IMR-90 (cell line): ENCODE measurements at regions not wholly inside any gene's neighbourhood (a gene's known extent, or its start where the extent isn't known, plus 50 kb on each side); places are given as distances from the start of the nearest gene placed in this dataset.

ENCODE experiments used
- ATAC-seq: fragments of 200-7000 bp; cut with Tn5 transposase; 2 replicates; pipeline ENCODE4 v1.9.1; 2020; ENCODE audit warnings: low read depth, mild to moderate bottlenecking, moderate library complexity
- BruUV-seq: library from RNA; stranded (reverse); fragments of 400-500 nt; replicated peaks from 2 replicates; lab custom pipeline; 2021; lab: Mats Ljungman, UMichigan
- CTCF ChIA-PET: fragments of 300-600 bp; formaldehyde crosslinking; extraction: SDS; loops from one replicate; lab custom pipeline; 2021; ENCODE audit warnings: antibody characterized with exemption; lab: Yijun Ruan, JAX
- POLR2A ChIA-PET: fragments of 300-600 bp; sonication (Branson Sonifier 250); formaldehyde crosslinking; loops from one replicate; lab custom pipeline; 2022; ENCODE audit warnings: antibody characterized with exemption; ENCODE audit not compliant: unreplicated experiment; lab: Charles Lee
- DNase-seq: peaks from one replicate; pipeline ENCODE4 v3.0.0; 2013
- H2AFZ ChIP-seq: replicated peaks from 2 replicates; pipeline ENCODE3; 2013; ENCODE audit warnings: low read length, mild to moderate bottlenecking; ENCODE audit not compliant: poor library complexity
- H2AK5ac ChIP-seq: 2 replicates; pipeline ENCODE4 v1.6.1; 2013; ENCODE audit warnings: low read depth, low read length, inconsistent platforms
- H2AK9ac ChIP-seq: replicated peaks from 2 replicates; pipeline ENCODE3; 2013; ENCODE audit warnings: mild to moderate bottlenecking, low read depth, low read length, moderate library complexity; ENCODE audit not compliant: poor library complexity
- H2BK120ac ChIP-seq: 2 replicates; pipeline ENCODE4 v1.6.1; 2013; ENCODE audit warnings: low read depth, low read length, inconsistent platforms
- H2BK15ac ChIP-seq: 3 replicates; pipeline ENCODE4 v1.6.1; 2013; ENCODE audit warnings: low read depth, low read length, inconsistent platforms
- H2BK20ac ChIP-seq: 2 replicates; pipeline ENCODE4 v1.6.1; 2013; ENCODE audit warnings: low read depth, mild to moderate bottlenecking, inconsistent platforms, low read length, moderate library complexity
- H2BK5ac ChIP-seq: 2 replicates; pipeline ENCODE4 v1.6.1; 2013; ENCODE audit warnings: mild to moderate bottlenecking, low read depth, low read length, inconsistent platforms; ENCODE audit not compliant: poor library complexity, severe bottlenecking
- H3K14ac ChIP-seq: replicated peaks from 2 replicates; pipeline ENCODE4 v1.6.1; 2013; ENCODE audit warnings: low read depth, low read length, inconsistent platforms
- H3K18ac ChIP-seq: 2 replicates; pipeline ENCODE4 v1.6.1; 2013; ENCODE audit warnings: low read depth, low read length, control low read depth
- H3K23ac ChIP-seq: 2 replicates; pipeline ENCODE4 v1.6.1; 2013; ENCODE audit warnings: low read depth, low read length, inconsistent platforms
- H3K27ac ChIP-seq: 2 replicates; pipeline ENCODE4 v1.5.1; 2013; ENCODE audit warnings: mild to moderate bottlenecking, control low read depth, low read length; ENCODE audit not compliant: insufficient read depth
- H3K27me3 ChIP-seq: 2 replicates; pipeline ENCODE4 v1.6.1; 2013; ENCODE audit warnings: low read length; ENCODE audit not compliant: control insufficient read depth, insufficient read depth
- H3K36me3 ChIP-seq: 2 replicates; pipeline ENCODE4 v1.6.1; 2013; ENCODE audit warnings: low read length, mixed read lengths; ENCODE audit not compliant: control insufficient read depth, insufficient read depth
- H3K4ac ChIP-seq: 2 replicates; pipeline ENCODE4 v1.6.1; 2013; ENCODE audit warnings: low read depth, low read length, inconsistent platforms
- H3K4me1 ChIP-seq: 2 replicates; pipeline ENCODE4 v1.6.1; 2013; ENCODE audit warnings: low read length, mixed read lengths; ENCODE audit not compliant: control insufficient read depth, insufficient read depth
- H3K4me2 ChIP-seq: 2 replicates; pipeline ENCODE4 v1.6.1; 2013; ENCODE audit warnings: low read depth, mild to moderate bottlenecking, control low read depth, low read length, moderate library complexity
- H3K4me3 ChIP-seq: 2 replicates; pipeline ENCODE4 v1.5.1; 2013; ENCODE audit warnings: low read depth, mild to moderate bottlenecking, control low read depth, low read length, moderate library complexity; ENCODE audit not compliant: insufficient read depth
- H3K56ac ChIP-seq: 2 replicates; pipeline ENCODE4 v1.6.1; 2013; ENCODE audit warnings: low read length, inconsistent platforms; ENCODE audit not compliant: insufficient read depth; ENCODE audit errors: extremely low read depth
- H3K79me1 ChIP-seq, 2 experiments: 2 replicates each; pipeline ENCODE4 v1.6.1; 2013; ENCODE audit warnings: low read length in 2 of 2, inconsistent platforms in 1 of 2, low read depth in 1 of 2
- H3K9ac ChIP-seq: 2 replicates; pipeline ENCODE4 v1.6.1; 2013; ENCODE audit warnings: low read depth, low read length, control low read depth
- H3K9me1 ChIP-seq: 2 replicates; pipeline ENCODE4 v1.6.1; 2013; ENCODE audit warnings: low read length, inconsistent platforms; ENCODE audit not compliant: insufficient read depth
- H3K9me3 ChIP-seq: 2 replicates; pipeline ENCODE4 v1.6.1; 2013; ENCODE audit warnings: low read length; ENCODE audit not compliant: control insufficient read depth, insufficient read depth
- H4K20me1 ChIP-seq: 2 replicates; pipeline ENCODE4 v1.6.1; 2013; ENCODE audit warnings: low read length, inconsistent platforms; ENCODE audit not compliant: insufficient read depth
- H4K5ac ChIP-seq: 2 replicates; pipeline ENCODE4 v1.6.1; 2013; ENCODE audit warnings: mild to moderate bottlenecking, low read depth, low read length, control low read depth
- H4K8ac ChIP-seq, 2 experiments: 2 replicates each; pipeline ENCODE4 v1.6.1; 2013; ENCODE audit warnings: low read depth in 2 of 2, low read length in 2 of 2, control low read depth in 1 of 2, inconsistent platforms in 1 of 2
- H4K91ac ChIP-seq: 2 replicates; pipeline ENCODE4 v1.6.1; 2013; ENCODE audit warnings: low read depth, low read length, inconsistent platforms; ENCODE audit not compliant: insufficient read depth
- CHD1 ChIP-seq: IDR thresholded peaks from 2 replicates; pipeline ENCODE4 v1.6.1; 2012; ENCODE audit warnings: low read depth, low read length, improper control_type of control experiment
- MAFK ChIP-seq: IDR thresholded peaks from 2 replicates; pipeline ENCODE4 v1.6.1; 2012; ENCODE audit warnings: low read depth, low read length, improper control_type of control experiment
- MAZ ChIP-seq: IDR thresholded peaks from 2 replicates; pipeline ENCODE4 v1.6.1; 2012; ENCODE audit warnings: low read depth, mild to moderate bottlenecking, low read length, improper control_type of control experiment, moderate library complexity, borderline replicate concordance
- NFE2L2 ChIP-seq: fragments of 150-350 bp; IDR thresholded peaks from 2 replicates; pipeline ENCODE4 v1.6.1; 2016; ENCODE audit warnings: low read depth, mild to moderate bottlenecking, low read length
- RAD21 ChIP-seq: IDR thresholded peaks from 2 replicates; pipeline ENCODE4 v1.6.1; 2012; ENCODE audit warnings: low read length, improper control_type of control experiment
- RFX5 ChIP-seq: IDR thresholded peaks from 2 replicates; pipeline ENCODE4 v1.8.0; 2012; ENCODE audit warnings: low read depth, mild to moderate bottlenecking, low read length, moderate library complexity
- dilution Hi-C: fragments of 300-500 bp; cut with HindIII; formaldehyde crosslinking; loops from one replicate; pipeline ENCODE4 v1.14.3; 2018; ENCODE audit warnings: low sequenced_read_pairs; ENCODE audit not compliant: unreplicated experiment
- in situ Hi-C: fragments of 300-500 bp; cut with MboI; formaldehyde crosslinking; loops from 3 replicates; pipeline ENCODE4 v1.14.3; 2019; ENCODE audit warnings: low sequenced_read_pairs, inconsistent platforms, mixed read lengths
- intact Hi-C: fragments of 100-400 bp; cut with micrococcal nuclease; formaldehyde crosslinking; loops from 2 replicates; pipeline ENCODE4 v1.10.0; 2022
- TF ChIP-seq, protein P1 (sequence below): fragments of 150-350 bp; IDR thresholded peaks from 2 replicates; pipeline ENCODE4 v1.6.1; 2017; ENCODE audit warnings: mild to moderate bottlenecking, antibody characterized with exemption, low read length, low read depth
- TF ChIP-seq, protein P2 (sequence below): conservative IDR thresholded peaks from 2 replicates; pipeline ENCODE4 v1.5.1; 2012; ENCODE audit warnings: mild to moderate bottlenecking, low read depth, low read length, improper control_type of control experiment
- TF ChIP-seq, protein P3 (sequence below): fragments of 150-350 bp; IDR thresholded peaks from 2 replicates; pipeline ENCODE4 v1.6.1; 2016; ENCODE audit warnings: low read depth, mild to moderate bottlenecking, low read length, moderate library complexity, borderline replicate concordance

DNA sequence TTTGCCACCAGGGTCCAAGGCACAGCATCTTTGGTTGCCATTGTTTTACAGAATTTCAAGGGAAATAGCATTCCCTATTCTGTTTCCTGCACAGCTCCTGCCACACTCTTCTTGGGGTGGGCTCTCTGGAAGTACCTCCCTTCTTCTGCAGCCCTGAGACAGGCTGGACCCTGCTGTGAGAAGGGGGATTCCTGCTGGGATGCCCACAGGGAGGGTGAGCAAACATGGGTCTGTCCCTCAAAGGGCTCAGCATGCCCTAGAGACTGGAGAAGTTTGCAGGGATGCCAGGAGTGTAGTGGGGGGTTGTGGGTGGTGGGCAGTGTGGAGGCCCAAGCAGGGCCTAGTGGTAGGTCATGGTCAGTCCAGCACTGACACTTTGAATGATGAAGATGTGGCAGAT, 222.2 kb upstream of the GPR26 start:
- no peak overlapping the region for H2BK5ac ChIP-seq
- intact Hi-C loops (no loop called here), dilution Hi-C loops (no loop called here), in situ Hi-C loops (no loop called here)
- BruUV-seq: no TSS peak
- no peak overlapping the region for H3K4me3 ChIP-seq
- peaks cover 47% of the 10 kb centered on the region for H3K9me3 ChIP-seq
- no peaks in the 10 kb centered on the region for H3K27me3 ChIP-seq
- H2AK5ac ChIP-seq: no peak overlapping the region
- no peak overlapping the region for H4K5ac ChIP-seq
- no peaks in the 10 kb centered on the region for H3K4me1 ChIP-seq
- H3K4me2 ChIP-seq: no peak overlapping the region
- no peak for DNase-seq
- H2AFZ ChIP-seq: no peak overlapping the region
- no peaks in the 10 kb centered on the region for H3K79me1 ChIP-seq
- CTCF ChIA-PET: no interaction called here
- H3K27ac ChIP-seq: no peak overlapping the region
- H3K56ac ChIP-seq: no peak overlapping the region
- no peaks in the 10 kb centered on the region for H4K20me1 ChIP-seq
- POLR2A ChIA-PET: no interaction called here
- H3K14ac ChIP-seq: no peak overlapping the region
- H2AK9ac ChIP-seq: no peak overlapping the region
- no peak overlapping the region for H3K23ac ChIP-seq
- H2BK120ac ChIP-seq: no peak overlapping the region
- no peaks in the 10 kb centered on the region for H3K9me1 ChIP-seq
- H3K9ac ChIP-seq: no peak overlapping the region
- no peak overlapping the region for H4K8ac ChIP-seq
- no peak overlapping the region for H3K4ac ChIP-seq
- no peak for TF ChIP-seq CHD1
- TF ChIP-seq, protein P1, sequence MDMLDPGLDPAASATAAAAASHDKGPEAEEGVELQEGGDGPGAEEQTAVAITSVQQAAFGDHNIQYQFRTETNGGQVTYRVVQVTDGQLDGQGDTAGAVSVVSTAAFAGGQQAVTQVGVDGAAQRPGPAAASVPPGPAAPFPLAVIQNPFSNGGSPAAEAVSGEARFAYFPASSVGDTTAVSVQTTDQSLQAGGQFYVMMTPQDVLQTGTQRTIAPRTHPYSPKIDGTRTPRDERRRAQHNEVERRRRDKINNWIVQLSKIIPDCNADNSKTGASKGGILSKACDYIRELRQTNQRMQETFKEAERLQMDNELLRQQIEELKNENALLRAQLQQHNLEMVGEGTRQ: no peak
- TF ChIP-seq RAD21: no peak
- no peak for TF ChIP-seq NFE2L2
- TF ChIP-seq MAZ: no peak
- TF ChIP-seq MAFK: no peak
- TF ChIP-seq RFX5: no peak
- TF ChIP-seq, protein P2, sequence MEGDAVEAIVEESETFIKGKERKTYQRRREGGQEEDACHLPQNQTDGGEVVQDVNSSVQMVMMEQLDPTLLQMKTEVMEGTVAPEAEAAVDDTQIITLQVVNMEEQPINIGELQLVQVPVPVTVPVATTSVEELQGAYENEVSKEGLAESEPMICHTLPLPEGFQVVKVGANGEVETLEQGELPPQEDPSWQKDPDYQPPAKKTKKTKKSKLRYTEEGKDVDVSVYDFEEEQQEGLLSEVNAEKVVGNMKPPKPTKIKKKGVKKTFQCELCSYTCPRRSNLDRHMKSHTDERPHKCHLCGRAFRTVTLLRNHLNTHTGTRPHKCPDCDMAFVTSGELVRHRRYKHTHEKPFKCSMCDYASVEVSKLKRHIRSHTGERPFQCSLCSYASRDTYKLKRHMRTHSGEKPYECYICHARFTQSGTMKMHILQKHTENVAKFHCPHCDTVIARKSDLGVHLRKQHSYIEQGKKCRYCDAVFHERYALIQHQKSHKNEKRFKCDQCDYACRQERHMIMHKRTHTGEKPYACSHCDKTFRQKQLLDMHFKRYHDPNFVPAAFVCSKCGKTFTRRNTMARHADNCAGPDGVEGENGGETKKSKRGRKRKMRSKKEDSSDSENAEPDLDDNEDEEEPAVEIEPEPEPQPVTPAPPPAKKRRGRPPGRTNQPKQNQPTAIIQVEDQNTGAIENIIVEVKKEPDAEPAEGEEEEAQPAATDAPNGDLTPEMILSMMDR: no peak
- TF ChIP-seq, protein P3, sequence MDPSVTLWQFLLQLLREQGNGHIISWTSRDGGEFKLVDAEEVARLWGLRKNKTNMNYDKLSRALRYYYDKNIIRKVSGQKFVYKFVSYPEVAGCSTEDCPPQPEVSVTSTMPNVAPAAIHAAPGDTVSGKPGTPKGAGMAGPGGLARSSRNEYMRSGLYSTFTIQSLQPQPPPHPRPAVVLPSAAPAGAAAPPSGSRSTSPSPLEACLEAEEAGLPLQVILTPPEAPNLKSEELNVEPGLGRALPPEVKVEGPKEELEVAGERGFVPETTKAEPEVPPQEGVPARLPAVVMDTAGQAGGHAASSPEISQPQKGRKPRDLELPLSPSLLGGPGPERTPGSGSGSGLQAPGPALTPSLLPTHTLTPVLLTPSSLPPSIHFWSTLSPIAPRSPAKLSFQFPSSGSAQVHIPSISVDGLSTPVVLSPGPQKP: no peak
- H2BK15ac ChIP-seq: no peak overlapping the region
- H4K91ac ChIP-seq: no peak overlapping the region
- ATAC-seq: no peak
- H2BK20ac ChIP-seq: no peak overlapping the region
- H3K36me3 ChIP-seq: no peaks in the 10 kb centered on the region
- no peak overlapping the region for H3K18ac ChIP-seq
